Nucleus accumbens (tissue), 56 donors: ENCODE measurements at regions not wholly inside any gene's neighbourhood (a gene's known extent, or its start where the extent isn't known, plus 50 kb on each side); places are given as distances from the start of the nearest gene placed in this dataset.
"Not testable (repeated sequence)": the region's sequence is repeated elsewhere in the genome, so short reads cannot be mapped to it uniquely, and the experiment has no call there.

Experiments
- DNase-seq, 56 donors: peaks; one replicate each; lab custom pipeline; 2025; lab: John Stamatoyannopoulos, UW

DNA sequence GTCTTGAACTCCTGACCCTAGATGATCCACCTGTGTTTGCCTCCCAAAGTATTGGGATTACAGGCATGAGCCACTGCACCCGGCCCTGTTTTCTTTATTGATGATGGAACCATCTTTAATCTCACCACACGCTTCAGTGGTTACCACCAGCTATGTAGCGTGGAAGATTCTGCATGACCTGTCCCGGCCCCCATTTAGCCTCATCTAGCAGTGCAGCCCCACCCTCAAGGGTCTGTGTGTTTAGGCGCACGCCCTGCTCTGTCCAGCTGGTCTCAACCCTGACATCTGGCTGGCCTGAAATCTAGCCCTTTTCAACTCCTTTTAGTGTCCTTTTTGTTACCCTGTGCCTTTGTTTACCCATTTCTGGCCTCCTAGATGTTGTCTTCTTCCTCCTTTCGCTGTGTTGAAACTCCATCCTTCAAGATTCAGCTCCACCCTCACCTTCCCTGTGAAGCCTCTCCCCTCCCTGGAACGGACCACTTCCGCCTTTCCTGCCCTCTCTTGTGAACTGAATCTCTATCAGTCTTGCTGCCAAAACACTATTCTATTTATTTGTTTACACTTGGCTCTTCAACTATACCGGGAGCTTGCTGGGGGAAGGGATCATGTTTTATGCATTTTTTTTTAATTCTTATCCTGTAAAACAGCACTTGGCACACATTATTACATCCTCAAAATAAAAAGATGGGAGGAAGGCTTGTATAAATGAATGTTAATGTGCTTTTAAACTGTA lies 101.0 kb upstream of the MTHFD1L start:
- no peak for DNase-seq

DNA sequence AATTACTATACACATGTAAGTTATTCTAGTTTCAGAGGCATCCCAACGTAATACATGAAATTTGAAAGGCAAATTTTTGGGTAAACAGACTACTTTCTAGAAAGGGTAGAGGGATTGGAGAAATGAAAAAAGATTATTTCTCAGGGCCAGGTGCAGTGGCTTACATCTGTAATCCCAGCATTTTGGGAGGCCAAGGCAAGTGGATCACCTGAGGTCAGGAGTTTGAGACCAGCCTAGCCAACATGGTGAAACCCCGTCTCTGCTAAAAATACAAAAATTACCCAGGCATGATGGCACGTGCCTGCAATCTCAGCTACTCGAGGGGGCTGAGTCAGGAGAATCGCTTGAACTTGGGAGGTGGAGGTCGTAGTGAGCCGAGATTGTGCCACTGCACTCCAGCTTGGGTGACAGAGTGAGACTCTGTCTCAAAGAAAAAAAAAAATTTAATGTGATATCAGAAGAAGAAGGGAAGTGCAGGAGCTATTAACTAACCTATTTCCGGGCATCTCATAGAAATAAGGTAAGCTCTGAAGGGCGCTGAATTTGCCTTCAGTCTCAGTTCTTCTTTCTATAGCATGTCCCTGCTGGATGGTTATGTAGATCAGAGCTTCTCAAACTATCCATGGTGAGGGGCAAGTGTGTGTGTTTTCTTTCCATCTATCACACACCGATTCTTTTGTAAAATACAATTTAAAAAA lies 100.3 kb upstream of the MTHFD1L start:
- DNase-seq, result no peak

GRCh38 chr6:150766201-150766997 lies 99.1 kb upstream of the MTHFD1L start:
- DNase-seq, result peak in 3 of 56 donors; percentile 7 to 38 (median 11)

- no peak for DNase-seq
Measured at GRCh38 chr6:150767161-150767560, 98.3 kb upstream of the MTHFD1L start.

DNA sequence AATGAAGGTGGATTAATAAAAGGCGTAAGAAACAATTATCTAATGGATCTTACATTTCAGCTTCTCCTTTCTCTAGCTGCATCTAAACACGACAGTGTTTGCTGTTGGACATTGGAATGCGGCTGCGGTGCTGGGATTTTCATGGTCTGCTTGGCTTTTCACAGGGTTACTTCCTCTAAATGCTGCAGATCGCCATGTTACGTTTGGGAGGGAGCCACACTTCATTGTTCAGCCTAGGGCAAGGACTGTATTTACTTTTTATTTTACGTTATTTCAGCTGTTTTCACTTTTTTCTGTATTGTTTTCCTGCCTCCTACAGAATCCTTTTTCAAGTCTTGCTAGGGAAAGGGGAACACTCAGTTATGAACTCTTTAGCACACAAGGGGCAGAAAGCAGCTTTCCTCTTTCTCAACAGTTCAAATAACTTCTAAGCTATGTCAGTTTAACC lies 97.9 kb upstream of the MTHFD1L start:
- peak in 1 of 56 donors; percentile 8 for DNase-seq

- DNase-seq, result no peak
Measured at GRCh38 chr6:150770637-150771036, 94.9 kb upstream of the MTHFD1L start.

GRCh38 chr6:150773969-150774368 lies 91.5 kb upstream of the MTHFD1L start:
- DNase-seq, result no peak

DNA sequence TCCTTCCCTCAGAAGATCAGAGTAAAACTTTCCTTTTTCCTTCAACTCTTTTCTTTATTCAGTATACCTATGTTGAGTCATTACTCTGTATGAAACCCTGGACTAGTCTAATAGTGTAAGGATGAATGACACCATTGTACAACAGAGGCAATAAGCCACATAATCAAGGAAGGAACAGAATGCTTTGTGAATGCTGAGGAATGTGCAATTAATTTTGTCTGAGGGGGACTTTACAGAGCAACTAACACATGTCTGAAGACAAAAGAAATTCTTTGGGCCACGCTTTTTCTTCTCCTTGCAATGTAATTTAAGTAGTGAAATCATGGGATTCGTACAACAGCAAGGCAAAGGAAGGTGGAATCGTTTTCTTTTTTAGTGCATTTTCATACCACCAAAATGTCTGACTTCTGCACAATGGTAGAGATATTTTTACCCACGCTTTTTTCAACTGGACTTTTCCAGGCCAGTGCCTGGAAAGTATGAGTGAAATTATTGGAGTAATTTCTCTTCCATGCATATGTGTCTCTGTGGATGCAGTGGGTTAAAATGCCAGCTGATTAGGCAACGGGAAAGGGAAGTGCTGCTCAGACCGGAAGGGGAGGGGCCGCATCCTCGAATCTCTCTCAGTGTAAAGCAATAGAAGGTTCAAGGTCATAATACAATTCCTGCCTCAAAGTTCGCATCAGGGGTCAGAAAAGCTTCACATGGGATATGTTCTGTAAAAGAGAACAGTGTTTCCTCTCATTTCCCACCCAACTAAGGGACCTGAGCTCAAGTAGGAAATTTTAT lies 89.9 kb upstream of the MTHFD1L start:
- no peak for DNase-seq

GRCh38 chr6:150777736-150778135 lies 87.8 kb upstream of the MTHFD1L start:
- DNase-seq, result no peak

DNA sequence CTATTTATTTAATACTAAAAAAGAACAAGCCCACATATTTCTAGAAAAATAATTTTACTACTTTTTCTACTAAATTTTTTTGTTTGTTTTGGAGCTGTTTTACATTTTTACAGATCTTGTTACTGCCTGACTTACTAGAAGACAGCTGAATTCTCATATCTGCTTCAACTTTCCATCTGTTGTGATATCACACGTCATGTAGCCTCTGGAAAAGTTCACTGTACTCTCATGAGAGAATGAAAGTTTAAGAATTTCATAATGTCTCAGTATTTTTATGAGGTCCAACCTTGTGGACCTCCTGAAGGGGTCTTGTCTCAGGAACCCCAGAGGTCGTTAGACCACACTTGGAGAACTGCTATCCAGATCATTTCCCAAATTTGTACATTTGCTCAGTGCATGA lies 81.7 kb upstream of the MTHFD1L start:
- DNase-seq, result no peak

DNA sequence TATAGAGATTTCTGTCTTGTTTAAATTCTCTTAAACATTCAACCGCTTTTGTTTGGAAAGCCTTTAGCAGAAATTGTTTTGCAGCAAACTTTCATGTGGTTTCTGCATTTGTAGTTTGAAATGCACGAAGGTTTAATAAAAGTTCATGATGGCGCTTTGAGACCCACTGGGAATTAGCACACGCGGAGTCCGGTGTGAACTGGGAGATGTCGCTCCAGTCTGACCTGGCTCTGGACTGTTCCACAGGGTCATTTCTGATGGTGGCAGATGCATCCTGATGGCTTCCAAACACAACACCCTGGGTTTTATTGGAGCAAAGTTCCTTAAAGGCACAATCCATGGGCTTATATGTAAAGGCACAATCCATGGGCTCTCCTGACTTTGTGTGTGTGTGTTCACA lies 78.1 kb upstream of the MTHFD1L start:
- no peak for DNase-seq

DNA sequence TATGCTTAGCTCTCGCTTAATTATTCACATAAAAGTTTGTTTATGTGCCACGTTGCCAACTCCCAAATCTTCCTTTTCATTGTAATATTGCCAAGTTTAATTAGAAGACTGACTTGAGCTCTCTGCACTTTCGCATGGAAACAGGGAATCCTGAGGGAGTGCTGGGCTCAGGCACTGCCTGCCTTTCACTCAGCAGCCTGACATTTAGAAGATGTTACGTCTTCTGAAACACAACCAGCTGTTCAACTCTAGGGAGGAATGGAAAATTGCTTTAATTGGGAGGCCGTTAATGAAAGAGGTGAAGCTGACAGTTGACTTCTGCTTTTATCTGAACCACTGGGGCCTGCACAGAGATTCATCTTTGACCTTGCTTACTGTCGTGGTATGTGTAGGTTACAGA lies 77.4 kb upstream of the MTHFD1L start:
- no peak for DNase-seq

GRCh38 chr6:150789906-150790305 lies 75.6 kb upstream of the MTHFD1L start:
- DNase-seq, result not testable (repeated sequence)

GRCh38 chr6:150791717-150792116 lies 73.8 kb upstream of the MTHFD1L start:
- no peak for DNase-seq

GRCh38 chr6:150797949-150798348 lies 67.6 kb upstream of the MTHFD1L start:
- DNase-seq, result no peak

- no peak for DNase-seq
Measured at GRCh38 chr6:150799276-150799805, 66.2 kb upstream of the MTHFD1L start.

- no peak for DNase-seq
Measured at GRCh38 chr6:150800674-150801314, 64.7 kb upstream of the MTHFD1L start.

GRCh38 chr6:150806790-150807189 lies 58.7 kb upstream of the MTHFD1L start:
- DNase-seq, result no peak

- DNase-seq, result peak in 3 of 56 donors; percentile 3 to 51 (median 11)
Measured at GRCh38 chr6:150813319-150813992, 52.0 kb upstream of the MTHFD1L start.
